Astrocyte of the spinal cord (primary cell): ENCODE measurements at regions not wholly inside any gene's neighbourhood (a gene's known extent, or its start where the extent isn't known, plus 50 kb on each side); places are given as distances from the start of the nearest gene placed in this dataset.

ENCODE experiments used
- DNase-seq: peaks from one replicate; pipeline ENCODE4 v3.0.0; 2011; ENCODE audit warnings: low read depth, low spot score
- H3K4me3 ChIP-seq: 2 replicates; pipeline ENCODE4 v1.5.1; 2011; ENCODE audit warnings: low read depth, mild to moderate bottlenecking, low read length, moderate library complexity
- in situ Hi-C: cut with HindIII; loops from 2 replicates; pipeline ENCODE4 v1.10.0; 2017; ENCODE audit warnings: low sequenced_read_pairs
- TF ChIP-seq, protein P1 (sequence below): IDR thresholded peaks from 2 replicates; pipeline ENCODE4 v1.5.1; 2012; ENCODE audit warnings: low read depth, mild to moderate bottlenecking, low read length, inconsistent platforms

DNA sequence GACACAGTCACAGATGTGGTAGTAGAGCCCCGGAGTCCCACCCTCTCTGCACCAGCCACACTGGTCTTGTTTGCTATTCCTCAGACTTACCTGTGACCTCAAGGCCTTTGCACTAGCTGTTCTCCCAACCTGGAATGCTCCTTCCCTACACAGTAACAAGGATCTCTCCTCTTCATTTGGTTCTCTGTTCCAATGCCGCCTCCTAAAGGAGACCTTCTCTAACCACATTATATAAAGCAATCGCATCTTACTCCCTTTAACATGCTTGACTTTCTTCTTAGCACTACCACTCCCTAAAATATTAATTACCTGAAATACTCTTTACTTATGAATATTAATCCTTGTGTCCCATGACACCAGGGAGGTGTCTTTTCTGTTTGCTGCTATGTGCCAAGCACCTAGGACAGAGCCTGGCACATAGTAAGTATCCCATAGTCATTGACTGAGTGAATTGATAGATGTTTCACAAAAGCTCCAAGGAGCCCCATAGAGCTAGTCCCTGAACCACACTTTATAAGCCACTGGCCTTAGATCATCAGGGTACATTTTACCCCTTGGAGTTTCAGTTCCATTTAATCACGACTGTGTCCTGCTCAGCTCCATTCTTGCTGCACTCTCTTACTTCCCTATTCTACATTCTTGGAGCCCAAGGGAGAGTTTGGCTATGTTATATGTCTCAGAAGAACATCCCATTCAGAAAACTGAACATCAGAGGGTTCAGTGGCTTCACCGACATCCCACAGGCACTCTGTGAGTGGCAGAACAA, 312.7 kb downstream of the RAB28 start:
- TF ChIP-seq, protein P1, sequence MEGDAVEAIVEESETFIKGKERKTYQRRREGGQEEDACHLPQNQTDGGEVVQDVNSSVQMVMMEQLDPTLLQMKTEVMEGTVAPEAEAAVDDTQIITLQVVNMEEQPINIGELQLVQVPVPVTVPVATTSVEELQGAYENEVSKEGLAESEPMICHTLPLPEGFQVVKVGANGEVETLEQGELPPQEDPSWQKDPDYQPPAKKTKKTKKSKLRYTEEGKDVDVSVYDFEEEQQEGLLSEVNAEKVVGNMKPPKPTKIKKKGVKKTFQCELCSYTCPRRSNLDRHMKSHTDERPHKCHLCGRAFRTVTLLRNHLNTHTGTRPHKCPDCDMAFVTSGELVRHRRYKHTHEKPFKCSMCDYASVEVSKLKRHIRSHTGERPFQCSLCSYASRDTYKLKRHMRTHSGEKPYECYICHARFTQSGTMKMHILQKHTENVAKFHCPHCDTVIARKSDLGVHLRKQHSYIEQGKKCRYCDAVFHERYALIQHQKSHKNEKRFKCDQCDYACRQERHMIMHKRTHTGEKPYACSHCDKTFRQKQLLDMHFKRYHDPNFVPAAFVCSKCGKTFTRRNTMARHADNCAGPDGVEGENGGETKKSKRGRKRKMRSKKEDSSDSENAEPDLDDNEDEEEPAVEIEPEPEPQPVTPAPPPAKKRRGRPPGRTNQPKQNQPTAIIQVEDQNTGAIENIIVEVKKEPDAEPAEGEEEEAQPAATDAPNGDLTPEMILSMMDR = no peak

DNA sequence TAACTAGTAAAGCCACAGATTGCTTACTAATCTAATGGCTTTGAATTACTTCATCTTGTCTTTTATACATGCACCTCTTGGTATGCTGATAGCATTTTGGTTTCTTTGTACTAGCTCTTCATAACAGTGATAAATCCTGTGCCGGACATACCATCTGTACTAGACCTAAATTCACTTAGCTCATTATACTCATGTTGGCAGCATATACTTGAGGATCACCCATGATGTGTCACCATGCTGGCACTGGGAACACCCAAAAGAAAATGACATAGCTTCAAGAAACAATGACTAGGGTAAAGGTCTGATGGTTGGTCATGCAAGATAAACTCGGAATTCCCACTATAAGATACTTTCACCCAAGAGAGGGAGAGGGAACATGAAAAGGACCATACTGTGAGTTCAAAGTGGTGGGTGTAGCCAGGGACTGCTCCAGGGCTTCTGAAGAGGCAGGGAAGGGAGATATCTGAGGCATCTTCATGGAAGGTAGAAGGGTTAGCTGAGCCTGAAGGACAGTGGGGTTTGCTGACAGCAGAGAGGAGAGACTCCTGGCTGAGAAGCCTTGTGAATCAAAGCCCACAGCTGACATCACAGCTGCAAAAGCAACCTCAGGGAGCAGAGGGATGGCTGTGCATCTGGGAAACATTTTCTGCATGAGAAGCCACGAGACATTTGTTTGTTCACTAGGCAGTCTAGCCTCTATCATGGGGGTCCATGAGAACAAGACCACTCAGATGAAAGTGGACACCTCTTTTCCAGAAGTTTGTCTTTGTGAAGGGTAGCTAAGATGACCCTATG, 314.2 kb downstream of the RAB28 start:
- peak; percentile 37 for DNase-seq
- TF ChIP-seq, protein P1 = no peak
- in situ Hi-C loops = no loop called here
- no peak overlapping the region for H3K4me3 ChIP-seq

More for the DNA sequence above, 312.7 kb downstream of the RAB28 start:
- in situ Hi-C loops = no loop called here
- H3K4me3 ChIP-seq = no peak overlapping the region
- no peak for DNase-seq

DNA sequence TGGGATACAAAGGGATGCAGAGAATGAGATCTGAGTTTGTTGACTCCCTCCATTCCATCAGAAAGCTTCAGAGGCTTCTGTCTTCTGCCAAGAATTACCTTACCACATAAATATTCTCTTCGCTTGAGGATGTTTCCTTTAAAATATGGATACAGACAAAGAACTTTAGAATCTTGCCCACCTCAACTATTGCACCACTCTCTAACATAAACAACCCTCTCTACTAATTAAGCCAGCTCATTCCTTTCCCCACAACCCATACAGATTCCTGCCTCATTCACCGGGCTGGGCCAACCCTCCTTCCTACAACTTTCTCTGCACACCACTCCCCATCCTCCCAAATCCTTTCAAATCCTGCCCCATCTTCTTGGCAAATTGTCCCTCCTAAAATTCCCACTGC, 315.8 kb downstream of the RAB28 start:
- in situ Hi-C loops = no loop called here
- TF ChIP-seq, protein P1 = no peak
- no peak overlapping the region for H3K4me3 ChIP-seq
- DNase-seq = no peak

DNA sequence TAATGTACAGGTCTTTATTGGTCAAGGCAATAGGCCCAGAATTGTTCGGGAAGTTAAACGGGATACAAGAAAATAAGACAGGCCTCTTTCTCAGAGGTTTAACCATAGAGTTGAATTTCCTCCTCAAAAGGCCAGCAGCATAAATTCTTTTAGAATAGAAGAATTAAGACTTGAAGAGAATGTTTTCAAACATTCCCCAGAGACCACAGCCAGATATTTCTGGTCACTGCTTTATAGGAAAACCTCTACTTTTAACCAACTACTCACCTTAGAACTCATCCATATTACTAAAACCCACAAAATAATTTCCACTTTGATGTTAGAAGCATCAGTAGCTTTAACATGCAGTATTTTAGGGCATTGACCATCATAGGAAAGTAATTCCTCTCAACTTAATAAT, 317.9 kb downstream of the RAB28 start:
- peak; percentile 44 for DNase-seq
- no peak overlapping the region for H3K4me3 ChIP-seq
- in situ Hi-C loops = no loop called here
- TF ChIP-seq, protein P1 = no peak

DNA sequence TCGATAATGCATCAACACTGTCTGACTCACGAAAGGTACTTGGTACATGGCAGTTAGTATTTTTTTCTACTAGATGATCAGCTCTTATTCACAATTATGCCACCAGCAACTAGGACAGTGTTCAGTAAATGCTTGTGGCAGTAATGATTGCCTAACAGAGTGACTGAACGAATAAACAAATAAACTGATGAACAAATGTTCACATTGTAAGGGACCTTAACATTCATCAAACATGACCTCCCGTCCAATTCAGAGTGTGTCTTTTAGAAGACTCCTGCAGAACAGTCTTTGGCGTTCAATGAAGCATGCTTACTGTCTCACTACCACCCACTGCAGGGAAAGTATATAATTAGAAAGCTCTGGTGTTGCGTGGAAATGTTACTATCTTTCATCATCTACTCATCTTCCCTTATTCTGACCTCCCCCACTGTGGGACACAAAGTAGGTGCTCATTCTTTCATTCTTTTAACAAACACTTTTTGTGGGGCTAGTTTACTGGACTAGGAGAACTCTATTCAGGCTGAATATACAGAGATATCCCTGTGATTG, 319.3 kb downstream of the RAB28 start:
- no peak overlapping the region for H3K4me3 ChIP-seq
- TF ChIP-seq, protein P1 = no peak
- in situ Hi-C loops = no loop called here
- no peak for DNase-seq

DNA sequence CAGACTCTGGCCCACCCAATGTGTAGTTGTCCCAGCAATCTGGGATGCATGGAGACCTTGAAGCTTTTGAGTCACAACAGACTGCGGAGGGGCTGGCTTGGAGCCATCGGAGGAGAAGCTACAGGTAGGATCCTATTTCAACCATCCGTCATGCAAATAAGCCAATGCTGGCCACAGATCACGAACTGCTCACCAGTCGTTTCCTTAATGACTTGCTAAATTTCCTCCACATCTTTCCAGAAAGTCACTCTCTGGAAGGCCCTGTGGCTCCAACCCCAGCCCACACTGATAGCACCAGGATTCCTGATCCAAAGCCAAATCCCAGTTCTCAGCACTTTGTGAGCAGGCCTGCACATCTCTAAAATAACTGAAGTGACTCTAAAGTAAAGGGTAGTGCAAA, 321.3 kb downstream of the RAB28 start:
- TF ChIP-seq, protein P1 = no peak
- in situ Hi-C loops = no loop called here
- peak; percentile 25 for DNase-seq
- no peak overlapping the region for H3K4me3 ChIP-seq
